Smooth muscle cell (in vitro differentiated cells): ENCODE measurements at regions not wholly inside any gene's neighbourhood (a gene's known extent, or its start where the extent isn't known, plus 50 kb on each side); places are given as distances from the start of the nearest gene placed in this dataset.

Experiments
- DNase-seq: peaks from one replicate; lab custom pipeline; 2025; ENCODE audit not compliant: unreplicated experiment; lab: John Stamatoyannopoulos, UW
- H2AFZ ChIP-seq: fragments of 200-600 bp; sonication (generic); 2 replicates; pipeline ENCODE4 v1.6.0; 2016; ENCODE audit warnings: antibody characterized with exemption, low read depth, mild to moderate bottlenecking
- H3F3A ChIP-seq: fragments of 200-600 bp; sonication (generic); 2 replicates; pipeline ENCODE4 v1.6.0; 2017; ENCODE audit warnings: antibody characterized with exemption, low read depth
- H3K27ac ChIP-seq: fragments of 200-600 bp; sonication (generic); 2 replicates; pipeline ENCODE4 v1.5.1; 2016; ENCODE audit warnings: low read depth, mild to moderate bottlenecking
- H3K27me3 ChIP-seq: fragments of 200-600 bp; sonication (generic); 2 replicates; pipeline ENCODE4 v1.6.1; 2016; ENCODE audit warnings: low read depth, mild to moderate bottlenecking
- H3K36me3 ChIP-seq: fragments of 200-600 bp; sonication (generic); 2 replicates; pipeline ENCODE4 v1.5.1; 2016; ENCODE audit warnings: low read depth
- H3K4me1 ChIP-seq: fragments of 200-600 bp; sonication (generic); 2 replicates; pipeline ENCODE4 v1.5.1; 2016; ENCODE audit warnings: low read depth
- H3K4me2 ChIP-seq: fragments of 200-600 bp; sonication (generic); 2 replicates; pipeline ENCODE4 v1.6.0; 2016; ENCODE audit warnings: mild to moderate bottlenecking
- H3K4me3 ChIP-seq: fragments of 200-600 bp; sonication (generic); 2 replicates; pipeline ENCODE4 v1.5.1; 2016; ENCODE audit warnings: mild to moderate bottlenecking
- H3K79me2 ChIP-seq: fragments of 200-600 bp; sonication (generic); 2 replicates; pipeline ENCODE4 v1.6.0; 2016; ENCODE audit warnings: low read depth, mild to moderate bottlenecking
- H3K9ac ChIP-seq: fragments of 200-600 bp; sonication (generic); 2 replicates; pipeline ENCODE4 v1.6.0; 2016; ENCODE audit warnings: low read depth
- H3K9me3 ChIP-seq: fragments of 200-600 bp; sonication (generic); replicated peaks from 2 replicates; pipeline ENCODE4 v1.5.1; 2016; ENCODE audit warnings: low read depth
- H4K20me1 ChIP-seq: fragments of 200-600 bp; sonication (generic); 2 replicates; pipeline ENCODE4 v1.6.0; 2016; ENCODE audit warnings: low read depth
- WGBS: methylation state at CpG from one replicate; pipeline ENCODE4 v1.1.7; 2016; ENCODE audit warnings: low lambda C conversion rate; 5-methylcytosine and 5-hydroxymethylcytosine counted together
- TF ChIP-seq, protein P1 (sequence below): fragments of 200-600 bp; sonication (generic); IDR thresholded peaks from 2 replicates; pipeline ENCODE4 v1.5.1; 2017; ENCODE audit warnings: borderline replicate concordance, mild to moderate bottlenecking, antibody characterized with exemption; ENCODE audit not compliant: insufficient read depth, poor library complexity, severe bottlenecking

DNA sequence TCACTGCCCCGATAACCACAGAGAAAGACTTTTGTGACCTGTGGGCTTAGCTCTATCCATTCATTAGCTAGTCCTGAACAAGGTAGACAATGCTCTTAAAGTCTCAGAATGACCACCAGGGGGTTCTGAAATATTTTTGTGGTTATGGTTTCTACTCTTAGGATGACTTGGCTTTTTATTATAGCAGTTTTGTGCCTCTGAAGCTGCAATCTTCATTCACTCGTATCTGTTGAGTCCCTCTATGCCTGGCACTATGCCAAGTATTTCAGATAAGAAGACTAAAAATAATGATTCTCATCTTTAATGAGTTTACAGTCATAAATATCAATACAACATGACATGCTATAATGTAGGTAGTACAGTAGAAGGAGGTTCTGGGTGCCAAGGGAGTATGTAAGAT lies 130.8 kb upstream of the TRHDE start:
- Histone ChIP-seq H3K4me1 (no peaks in the 10 kb centered on the region), H3F3A (no peaks in the 10 kb centered on the region), H3K9me3 (no peaks in the 10 kb centered on the region), H2AFZ (no peak overlapping the region), H3K27me3 (no peaks in the 10 kb centered on the region), H4K20me1 (no peaks in the 10 kb centered on the region), H3K36me3 (no peaks in the 10 kb centered on the region), H3K27ac (no peak overlapping the region), H3K4me3 (no peak overlapping the region), H3K9ac (no peak overlapping the region), H3K79me2 (no peaks in the 10 kb centered on the region), H3K4me2 (no peak overlapping the region)
- TF ChIP-seq, protein P1, sequence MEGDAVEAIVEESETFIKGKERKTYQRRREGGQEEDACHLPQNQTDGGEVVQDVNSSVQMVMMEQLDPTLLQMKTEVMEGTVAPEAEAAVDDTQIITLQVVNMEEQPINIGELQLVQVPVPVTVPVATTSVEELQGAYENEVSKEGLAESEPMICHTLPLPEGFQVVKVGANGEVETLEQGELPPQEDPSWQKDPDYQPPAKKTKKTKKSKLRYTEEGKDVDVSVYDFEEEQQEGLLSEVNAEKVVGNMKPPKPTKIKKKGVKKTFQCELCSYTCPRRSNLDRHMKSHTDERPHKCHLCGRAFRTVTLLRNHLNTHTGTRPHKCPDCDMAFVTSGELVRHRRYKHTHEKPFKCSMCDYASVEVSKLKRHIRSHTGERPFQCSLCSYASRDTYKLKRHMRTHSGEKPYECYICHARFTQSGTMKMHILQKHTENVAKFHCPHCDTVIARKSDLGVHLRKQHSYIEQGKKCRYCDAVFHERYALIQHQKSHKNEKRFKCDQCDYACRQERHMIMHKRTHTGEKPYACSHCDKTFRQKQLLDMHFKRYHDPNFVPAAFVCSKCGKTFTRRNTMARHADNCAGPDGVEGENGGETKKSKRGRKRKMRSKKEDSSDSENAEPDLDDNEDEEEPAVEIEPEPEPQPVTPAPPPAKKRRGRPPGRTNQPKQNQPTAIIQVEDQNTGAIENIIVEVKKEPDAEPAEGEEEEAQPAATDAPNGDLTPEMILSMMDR: no peak
- no peak for DNase-seq
- whole genome bisulfite sequencing: 88% methylated on average over 2 of the region's 2 CpGs

DNA sequence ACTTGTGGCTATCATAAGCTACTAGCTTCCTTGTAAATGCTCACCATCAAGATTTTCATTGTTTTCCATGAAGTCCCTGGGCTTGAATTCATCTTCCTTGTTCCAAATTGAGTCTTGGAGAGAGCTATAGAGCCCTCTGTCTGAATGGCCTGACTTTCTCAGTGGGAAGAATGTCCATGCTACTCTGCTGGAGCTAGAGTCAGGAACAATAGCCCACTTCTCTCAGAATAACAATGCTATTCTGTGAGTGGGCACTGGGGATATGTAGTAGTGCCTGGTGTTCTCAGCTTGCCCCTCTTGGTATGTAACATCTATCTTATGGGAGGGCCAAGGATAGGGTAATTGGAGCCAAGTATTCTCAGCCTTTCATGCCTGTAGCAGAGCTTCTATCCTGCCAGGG lies 127.6 kb upstream of the TRHDE start:
- Histone ChIP-seq H3K27ac (no peak overlapping the region), H2AFZ (no peak overlapping the region), H3K36me3 (no peaks in the 10 kb centered on the region), H3K79me2 (no peaks in the 10 kb centered on the region), H3K9ac (no peak overlapping the region), H3K4me1 (no peaks in the 10 kb centered on the region), H3K4me2 (no peak overlapping the region), H3K4me3 (no peak overlapping the region), H3F3A (no peaks in the 10 kb centered on the region), H3K27me3 (no peaks in the 10 kb centered on the region), H4K20me1 (no peaks in the 10 kb centered on the region), H3K9me3 (no peaks in the 10 kb centered on the region)
- no peak for DNase-seq
- TF ChIP-seq, protein P1: no peak

DNA sequence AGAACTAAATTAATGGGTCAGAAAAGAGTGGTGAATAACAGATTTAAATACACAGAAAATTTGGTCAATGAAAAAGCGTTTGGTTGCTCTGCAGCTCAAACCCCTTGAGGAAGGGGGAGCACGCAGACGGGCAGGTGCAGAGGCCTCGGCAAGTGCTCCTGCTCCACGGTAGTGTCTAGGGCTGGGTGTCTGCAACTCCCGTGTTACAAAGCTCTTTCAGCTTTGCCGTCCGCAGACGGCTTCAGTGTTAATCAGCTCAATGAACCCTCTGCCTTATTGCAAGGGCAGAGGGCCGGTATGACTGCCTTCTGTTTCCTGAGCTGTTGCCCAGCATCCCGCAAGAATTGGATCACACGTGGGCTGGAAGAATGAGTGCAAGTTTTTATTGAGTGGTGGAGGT lies 125.7 kb upstream of the TRHDE start:
- WGBS: 85% methylated on average over 12 of the region's 12 CpGs
- Histone ChIP-seq H3K4me2 (no peak overlapping the region), H3K4me3 (no peak overlapping the region), H3K9me3 (no peaks in the 10 kb centered on the region), H3F3A (no peaks in the 10 kb centered on the region), H3K27ac (no peak overlapping the region), H2AFZ (no peak overlapping the region), H3K36me3 (no peaks in the 10 kb centered on the region), H3K27me3 (no peaks in the 10 kb centered on the region), H3K79me2 (no peaks in the 10 kb centered on the region), H3K4me1 (no peaks in the 10 kb centered on the region), H4K20me1 (no peaks in the 10 kb centered on the region), H3K9ac (no peak overlapping the region)
- no peak for DNase-seq
- TF ChIP-seq, protein P1: no peak

DNA sequence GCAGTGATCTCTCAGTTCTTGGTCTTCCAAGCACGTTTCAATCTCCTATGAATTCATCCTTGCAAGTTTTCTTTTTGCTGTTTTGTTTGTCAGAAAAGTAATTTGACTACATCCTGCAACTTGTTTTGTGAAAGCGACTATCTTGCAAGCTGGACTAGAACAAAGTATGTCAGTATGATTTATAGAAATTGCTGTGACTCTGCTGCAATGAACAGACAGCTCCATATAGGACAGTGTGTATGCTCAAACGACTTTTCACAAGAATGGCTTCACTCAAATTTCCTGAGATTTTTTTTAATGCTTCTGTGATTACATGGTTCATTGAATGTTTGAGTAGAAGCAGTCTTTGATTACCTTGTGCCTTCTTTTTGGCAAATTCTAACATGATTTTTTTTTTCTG lies 123.5 kb upstream of the TRHDE start:
- no peak for DNase-seq
- no peaks in the 10 kb centered on the region for H4K20me1 ChIP-seq
- TF ChIP-seq, protein P1: no peak
- H2AFZ ChIP-seq: no peak overlapping the region
- H3K4me1 ChIP-seq: no peaks in the 10 kb centered on the region
- no peak overlapping the region for H3K27ac ChIP-seq
- H3K36me3 ChIP-seq: no peaks in the 10 kb centered on the region
- no peak overlapping the region for H3K4me3 ChIP-seq
- H3K79me2 ChIP-seq: no peaks in the 10 kb centered on the region
- H3F3A ChIP-seq: no peaks in the 10 kb centered on the region
- H3K9ac ChIP-seq: no peak overlapping the region
- WGBS: 73% methylated on average over 3 of the region's 3 CpGs
- no peaks in the 10 kb centered on the region for H3K27me3 ChIP-seq
- no peaks in the 10 kb centered on the region for H3K9me3 ChIP-seq
- H3K4me2 ChIP-seq: no peak overlapping the region
